GM12878 (cell line): ENCODE measurements at regions not wholly inside any gene's neighbourhood (a gene's known extent, or its start where the extent isn't known, plus 50 kb on each side); places are given as distances from the start of the nearest gene placed in this dataset.

Experiments used
- ATAC-seq: fragments of 200-7000 bp; cut with Tn5 transposase; 3 replicates; pipeline ENCODE4 v1.9.1; 2020; ENCODE audit warnings: mild to moderate bottlenecking, moderate library complexity
- BruUV-seq: library from RNA; stranded (reverse); fragments of 400-500 nt; replicated peaks from 2 replicates; lab custom pipeline; 2021; lab: Mats Ljungman, UMichigan
- CTCF ChIA-PET: fragments of 300-600 bp; sonication (Branson Sonifier 250); formaldehyde crosslinking; extraction: SDS; loops from one replicate; lab custom pipeline; 2021; ENCODE audit warnings: inconsistent platforms; lab: Yijun Ruan, JAX
- POLR2A ChIA-PET: fragments of 350-600 bp; formaldehyde crosslinking; extraction: SDS; loops from one replicate; lab custom pipeline; 2021; ENCODE audit warnings: inconsistent platforms; lab: Charles Lee
- RAD21 ChIA-PET: fragments of 300-600 bp; sonication (Branson Sonifier 250); formaldehyde crosslinking; loops from one replicate; lab custom pipeline; 2023; ENCODE audit warnings: antibody characterized with exemption; ENCODE audit not compliant: unreplicated experiment; lab: Charles Lee
- SMC1A ChIA-PET: fragments of 300-600 bp; sonication (Branson Sonifier 250); formaldehyde crosslinking; loops from one replicate; lab custom pipeline; 2023; ENCODE audit not compliant: unreplicated experiment, uncharacterized antibody; lab: Charles Lee
- DNase-seq: peaks from one replicate; pipeline ENCODE4 v3.0.0-alpha.2; 2011; ENCODE audit warnings: low read depth, low spot score
- FAIRE-seq: peaks from 3 replicates; lab custom pipeline; 2011; peaks lifted over from hg19 to GRCh38; lab: Jason Lieb, UNC
- H2AFZ ChIP-seq: 2 replicates; pipeline ENCODE4 v1.6.0; 2011; ENCODE audit warnings: low read depth, low read length, control low read depth; ENCODE audit not compliant: control insufficient read depth
- H3K27ac ChIP-seq: 2 replicates; pipeline ENCODE4 v1.5.1; 2011; ENCODE audit warnings: control low read depth; ENCODE audit not compliant: control insufficient read depth, insufficient read depth
- H3K27me3 ChIP-seq, 2 experiments: replicated peaks in 1 of 2; 2 replicates each; pipeline versions ENCODE4 v1.6.0 to v1.6.1; 2011; ENCODE audit warnings: low read length in 1 of 2; ENCODE audit not compliant: control insufficient read depth in 2 of 2, insufficient read depth in 2 of 2
- H3K36me3 ChIP-seq, 2 experiments: 2 replicates each; pipeline ENCODE4 v1.5.1; 2011; ENCODE audit warnings: low read length in 1 of 2; ENCODE audit not compliant: control insufficient read depth in 2 of 2, insufficient read depth in 2 of 2
- H3K4me1 ChIP-seq: 2 replicates; pipeline ENCODE4 v1.6.1; 2011; ENCODE audit warnings: mild to moderate bottlenecking, low read length, moderate library complexity, mixed read lengths; ENCODE audit not compliant: control insufficient read depth, insufficient read depth
- H3K4me2 ChIP-seq: 2 replicates; pipeline ENCODE4 v1.6.0; 2011; ENCODE audit warnings: control low read depth; ENCODE audit not compliant: control insufficient read depth, insufficient read depth
- H3K4me3 ChIP-seq: fragments of 200-600 bp; sonication (generic); 2 replicates; pipeline ENCODE4 v1.5.1; 2016
- H3K79me2 ChIP-seq: 2 replicates; pipeline ENCODE4 v1.6.0; 2011; ENCODE audit warnings: low read length; ENCODE audit not compliant: control insufficient read depth, insufficient read depth
- H3K9ac ChIP-seq: 2 replicates; pipeline ENCODE4 v1.8.0; 2011; ENCODE audit warnings: low read length, control low read depth, mixed read lengths; ENCODE audit not compliant: control insufficient read depth, insufficient read depth
- H3K9me3 ChIP-seq: replicated peaks from 3 replicates; pipeline ENCODE4 v1.5.1; 2011; ENCODE audit warnings: mild to moderate bottlenecking, low read length; ENCODE audit not compliant: control insufficient read depth, insufficient read depth
- H4K20me1 ChIP-seq: 2 replicates; pipeline ENCODE4 v1.6.0; 2011; ENCODE audit not compliant: control insufficient read depth, insufficient read depth
- ATF7 ChIP-seq: fragments of 450-650 bp; IDR thresholded peaks from 2 replicates; pipeline ENCODE4 v1.6.1; 2016; ENCODE audit warnings: low read depth, mild to moderate bottlenecking
- BMI1 ChIP-seq: fragments of 450-650 bp; IDR thresholded peaks from 2 replicates; pipeline ENCODE4 v1.6.1; 2016; ENCODE audit warnings: mild to moderate bottlenecking, moderate library complexity, borderline replicate concordance
- EP300 ChIP-seq, 2 experiments: fragments of 150-350 bp in 1 of 2; IDR thresholded peaks; 2 replicates each; pipeline ENCODE4 v1.6.1; 2011 to 2012; ENCODE audit warnings: low read depth in 2 of 2, low read length in 2 of 2, borderline replicate concordance in 1 of 2, improper control_type of control experiment in 1 of 2, inconsistent platforms in 1 of 2; ENCODE audit not compliant: control insufficient read depth in 1 of 2
- ESRRA ChIP-seq: IDR thresholded peaks from 2 replicates; pipeline ENCODE4 v1.6.1; 2012; ENCODE audit warnings: mild to moderate bottlenecking, low read length, improper control_type of control experiment
- MEF2B ChIP-seq: fragments of 450-650 bp; IDR thresholded peaks from 2 replicates; pipeline ENCODE4 v1.6.1; 2018; ENCODE audit warnings: mild to moderate bottlenecking, moderate library complexity; ENCODE audit not compliant: partially characterized antibody, poor library complexity, severe bottlenecking
- MTA2 ChIP-seq: fragments of 450-650 bp; IDR thresholded peaks from 2 replicates; pipeline ENCODE4 v1.6.1; 2016; ENCODE audit warnings: low read depth, mild to moderate bottlenecking, moderate library complexity
- NFIC ChIP-seq: IDR thresholded peaks from 2 replicates; pipeline ENCODE4 v1.6.1; 2012; ENCODE audit warnings: low read depth, mild to moderate bottlenecking, inconsistent platforms, low read length, moderate library complexity
- SMAD5 ChIP-seq: IDR thresholded peaks from 2 replicates; pipeline ENCODE4 v1.6.1; 2016; ENCODE audit warnings: antibody characterized with exemption, low read depth
- SREBF1 ChIP-seq: IDR thresholded peaks from 2 replicates; pipeline ENCODE4 v1.6.1; 2012; ENCODE audit warnings: mild to moderate bottlenecking, low read length
- SREBF2 ChIP-seq: IDR thresholded peaks from 2 replicates; pipeline ENCODE4 v1.6.1; 2012; ENCODE audit warnings: mild to moderate bottlenecking, low read length
- STAT3 ChIP-seq: IDR thresholded peaks from 2 replicates; pipeline ENCODE4 v1.6.1; 2011; ENCODE audit warnings: low read depth, low read length, improper control_type of control experiment
- ZNF207 ChIP-seq: fragments of 450-650 bp; IDR thresholded peaks from 2 replicates; pipeline ENCODE4 v1.6.1; 2014; ENCODE audit warnings: antibody characterized with exemption, mild to moderate bottlenecking, borderline replicate concordance
- ZNF622 ChIP-seq: fragments of 450-650 bp; IDR thresholded peaks from 2 replicates; pipeline ENCODE4 v1.6.1; 2017; ENCODE audit warnings: mild to moderate bottlenecking, inconsistent platforms
- WGBS: methylation state at CpG from one replicate; pipeline ENCODE4 v1.1.6; 2016; ENCODE audit warnings: low lambda C conversion rate; ENCODE audit not compliant: insufficient replicate concordance, insufficient coverage; ENCODE audit errors: missing lambda C conversion rate; 5-methylcytosine and 5-hydroxymethylcytosine counted together
- in situ Hi-C: fragments of 300-500 bp; cut with MboI; formaldehyde crosslinking; loops from 9 replicates; pipeline ENCODE4 v1.14.3; 2018; ENCODE audit warnings: mixed read lengths
- intact Hi-C: fragments of 100-400 bp; cut with micrococcal nuclease; formaldehyde crosslinking; loops from one replicate; pipeline ENCODE4 v1.14.2; 2022; ENCODE audit not compliant: unreplicated experiment
- TF ChIP-seq, protein P1 (sequence below): IDR thresholded peaks from 2 replicates; pipeline ENCODE4 v1.6.1; 2011; ENCODE audit warnings: borderline replicate concordance, low read depth, mild to moderate bottlenecking, moderate library complexity, low read length; ENCODE audit not compliant: insufficient read depth, poor library complexity, severe bottlenecking

DNA sequence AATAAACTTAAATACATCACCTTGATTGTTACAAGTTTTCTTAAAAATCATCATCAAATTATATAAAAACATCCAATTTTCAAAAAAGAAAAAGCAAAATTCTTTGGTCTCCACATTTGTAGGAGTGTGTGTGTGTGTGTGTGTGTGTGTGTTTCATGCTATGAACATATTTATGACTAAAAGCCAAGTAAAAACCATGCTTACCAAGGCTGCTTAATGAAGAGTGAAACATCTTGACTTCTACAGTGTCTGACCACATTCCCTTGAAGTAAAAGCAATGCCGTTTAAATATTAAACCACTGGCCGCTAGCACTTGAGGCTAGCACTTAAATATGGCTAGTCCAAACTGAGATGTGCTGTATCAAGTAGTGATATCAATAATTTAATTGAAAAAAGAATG lies 549.1 kb upstream of the CCNG1 start:
- H3K4me1 ChIP-seq: no peaks in the 10 kb centered on the region
- no peaks in the 10 kb centered on the region for H3K36me3 ChIP-seq
- WGBS: 82% methylated on average over 2 of the region's 2 CpGs
- no peaks in the 10 kb centered on the region for H3K9me3 ChIP-seq
- DNase-seq: no peak
- H3K4me3 ChIP-seq: no peak overlapping the region
- no peak for FAIRE-seq
- peak; percentile 91 for ATAC-seq
- H4K20me1 ChIP-seq: no peaks in the 10 kb centered on the region
- intact Hi-C loops (loop anchor here (5.0 kb wide), 1 partner anchor 104 kb away; no protein-coding TSS in a partner anchor), in situ Hi-C loops (no loop called here)
- no peaks in the 10 kb centered on the region for H3K79me2 ChIP-seq
- TF ChIP-seq ATF7 (peak; percentile 26; the same call in 1 of the 2 replicates), EP300 (IDR thresholded peaks at IDR 0.05; ENCODE audit: borderline replicate concordance in 1 of 2, control insufficient read depth in 1 of 2, low read depth in 2 of 2, low read length in 2 of 2) (peak; percentile 21 to 51; a peak in 2 of 4 replicates), MTA2 (peak; percentile 80), SREBF1 (no peak)
- TF ChIP-seq, all 136 proteins: peak for 3
- ChIA-PET POLR2A (no interaction called here), SMC1A (interaction anchor here (0.7 to 2.1 kb wide), 4 partner anchors 9 to 1725 kb away, joined by 3 to 7 read pairs (median 4); no protein-coding TSS in a partner anchor), RAD21 (interaction anchor here (1.7 to 1.9 kb wide), 2 partner anchors 12 to 101 kb away, joined by 5 to 7 read pairs; no protein-coding TSS in a partner anchor), CTCF (interaction anchor here (1.0 to 1.3 kb wide), 2 partner anchors 459 to 661 kb away, joined by 3 to 4 read pairs; no protein-coding TSS in a partner anchor)
- no peak overlapping the region for H3K9ac ChIP-seq
- no peak overlapping the region for H3K27ac ChIP-seq
- no TSS peak for BruUV-seq
- H2AFZ ChIP-seq: no peak overlapping the region
- H3K4me2 ChIP-seq: no peak overlapping the region
- no peaks in the 10 kb centered on the region for H3K27me3 ChIP-seq

DNA sequence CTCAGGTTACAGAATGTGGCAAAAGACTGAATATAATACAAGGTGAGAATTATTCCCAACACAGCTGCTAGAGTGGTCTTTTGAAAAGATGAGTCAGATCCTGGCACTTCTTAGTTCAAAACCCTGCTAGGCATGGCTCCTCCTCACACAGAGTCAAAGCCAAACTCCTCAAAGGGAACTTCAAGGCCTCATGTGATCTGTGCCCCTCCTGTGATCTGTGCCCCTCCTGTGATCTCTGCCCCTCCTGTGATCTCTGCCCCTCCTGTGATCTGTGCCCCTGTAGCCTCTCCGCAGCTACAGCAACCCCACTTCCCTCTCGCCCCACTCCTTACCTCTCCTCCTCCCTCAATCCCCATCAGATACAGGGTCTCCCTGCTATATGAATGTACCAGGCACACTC lies 525.5 kb upstream of the CCNG1 start:
- intact Hi-C loops (no loop called here), in situ Hi-C loops (no loop called here)
- BruUV-seq: no TSS peak
- ChIA-PET SMC1A (no interaction called here), POLR2A (no interaction called here), CTCF (no interaction called here), RAD21 (no interaction called here)
- Histone ChIP-seq H3K4me1 (no peaks in the 10 kb centered on the region), H3K27me3 (no peaks in the 10 kb centered on the region), H4K20me1 (no peaks in the 10 kb centered on the region), H3K4me2 (no peak overlapping the region), H2AFZ (no peak overlapping the region), H3K4me3 (no peak overlapping the region), H3K9me3 (no peaks in the 10 kb centered on the region), H3K27ac (no peak overlapping the region), H3K79me2 (no peaks in the 10 kb centered on the region), H3K9ac (no peak overlapping the region), H3K36me3 (no peaks in the 10 kb centered on the region)
- no peak for FAIRE-seq
- 5% methylated on average over 2 of the region's 2 CpGs for WGBS
- no peak for TF ChIP-seq MEF2B
- no peak for TF ChIP-seq ESRRA
- no peak for TF ChIP-seq ZNF207
- TF ChIP-seq SMAD5: no peak
- no peak for TF ChIP-seq MTA2
- no peak for TF ChIP-seq STAT3
- TF ChIP-seq, protein P1, sequence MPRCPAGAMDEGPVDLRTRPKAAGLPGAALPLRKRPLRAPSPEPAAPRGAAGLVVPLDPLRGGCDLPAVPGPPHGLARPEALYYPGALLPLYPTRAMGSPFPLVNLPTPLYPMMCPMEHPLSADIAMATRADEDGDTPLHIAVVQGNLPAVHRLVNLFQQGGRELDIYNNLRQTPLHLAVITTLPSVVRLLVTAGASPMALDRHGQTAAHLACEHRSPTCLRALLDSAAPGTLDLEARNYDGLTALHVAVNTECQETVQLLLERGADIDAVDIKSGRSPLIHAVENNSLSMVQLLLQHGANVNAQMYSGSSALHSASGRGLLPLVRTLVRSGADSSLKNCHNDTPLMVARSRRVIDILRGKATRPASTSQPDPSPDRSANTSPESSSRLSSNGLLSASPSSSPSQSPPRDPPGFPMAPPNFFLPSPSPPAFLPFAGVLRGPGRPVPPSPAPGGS: no peak
- TF ChIP-seq NFIC: no peak
- no peak for TF ChIP-seq SREBF2
- no peak for TF ChIP-seq ZNF622
- no peak for TF ChIP-seq BMI1
- DNase-seq: no peak
- ATAC-seq: peak; percentile 53
